MM.1S (cell line): ENCODE measurements at regions not wholly inside any gene's neighbourhood (a gene's known extent, or its start where the extent isn't known, plus 50 kb on each side); places are given as distances from the start of the nearest gene placed in this dataset.

Source experiments
- DNase-seq: peaks from one replicate; pipeline ENCODE4 v3.0.0-alpha.2; 2015
- H2AFZ ChIP-seq: fragments of 300-600 bp; sonication (generic); 2 replicates; pipeline ENCODE4 v1.6.0; 2016; ENCODE audit warnings: antibody characterized with exemption, low read length
- H3F3A ChIP-seq: fragments of 300-600 bp; sonication (generic); 2 replicates; pipeline ENCODE4 v1.6.1; 2016; ENCODE audit warnings: mild to moderate bottlenecking, antibody characterized with exemption, low read length, moderate library complexity, mixed read lengths; ENCODE audit not compliant: insufficient read depth
- H3K27ac ChIP-seq: fragments of 300-600 bp; sonication (generic); 2 replicates; pipeline ENCODE4 v1.5.1; 2016; ENCODE audit warnings: mild to moderate bottlenecking, low read length
- H3K27me3 ChIP-seq: fragments of 300-600 bp; sonication (generic); replicated peaks from 2 replicates; pipeline ENCODE4 v1.6.0; 2016; ENCODE audit warnings: low read length; ENCODE audit not compliant: insufficient read depth
- H3K36me3 ChIP-seq: fragments of 300-600 bp; sonication (generic); replicated peaks from 2 replicates; pipeline ENCODE4 v1.6.1; 2016; ENCODE audit warnings: mild to moderate bottlenecking, low read length, mixed read lengths; ENCODE audit not compliant: insufficient read depth
- H3K4me1 ChIP-seq: fragments of 300-600 bp; sonication (generic); 2 replicates; pipeline ENCODE4 v1.6.1; 2016; ENCODE audit warnings: low read length, mixed read lengths
- H3K4me2 ChIP-seq: fragments of 300-600 bp; sonication (generic); 2 replicates; pipeline ENCODE4 v1.6.0; 2016; ENCODE audit warnings: low read depth, low read length
- H3K4me3 ChIP-seq: fragments of 300-600 bp; sonication (generic); 2 replicates; pipeline ENCODE4 v1.5.1; 2016; ENCODE audit warnings: low read length, mixed read lengths
- H3K79me2 ChIP-seq: fragments of 300-600 bp; sonication (generic); 2 replicates; pipeline ENCODE4 v1.6.1; 2016; ENCODE audit warnings: mixed run types, low read length, mixed read lengths
- H3K9ac ChIP-seq: fragments of 300-600 bp; sonication (generic); 2 replicates; pipeline ENCODE4 v1.6.1; 2016; ENCODE audit warnings: low read length, mixed read lengths
- H3K9me2 ChIP-seq: fragments of 300-600 bp; sonication (generic); replicated peaks from 2 replicates; pipeline ENCODE4 v1.6.1; 2016; ENCODE audit warnings: mild to moderate bottlenecking, low read length, mixed read lengths; ENCODE audit not compliant: insufficient read depth
- H3K9me3 ChIP-seq: fragments of 300-600 bp; sonication (generic); replicated peaks from 2 replicates; pipeline ENCODE4 v1.6.1; 2016; ENCODE audit warnings: mild to moderate bottlenecking, low read length, mixed read lengths; ENCODE audit not compliant: insufficient read depth
- H4K20me1 ChIP-seq: fragments of 300-600 bp; sonication (generic); 2 replicates; pipeline ENCODE4 v1.6.1; 2016; ENCODE audit warnings: mild to moderate bottlenecking, low read length, moderate library complexity, mixed read lengths; ENCODE audit not compliant: insufficient read depth
- EZH2 ChIP-seq: fragments of 300-600 bp; sonication (generic); optimal IDR thresholded peaks from 2 replicates; pipeline ENCODE3; 2017; ENCODE audit warnings: low read depth, mild to moderate bottlenecking, antibody characterized with exemption, low read length, mixed read lengths
- EZH2phosphoT487 ChIP-seq: fragments of 300-600 bp; sonication (generic); IDR thresholded peaks from 2 replicates; pipeline ENCODE4 v1.6.1; 2018; ENCODE audit warnings: antibody characterized with exemption, low read length
- TF ChIP-seq, protein P1 (sequence below): fragments of 300-600 bp; sonication (generic); IDR thresholded peaks from 2 replicates; pipeline ENCODE4 v1.5.1; 2016; ENCODE audit warnings: antibody characterized with exemption, low read length, mixed read lengths

GRCh38 chr20:39108746-39109145 lies 146.6 kb downstream of the DHX35 start:
- H3F3A ChIP-seq: no peaks in the 10 kb centered on the region
- no peaks in the 10 kb centered on the region for H3K36me3 ChIP-seq
- H3K9me2 ChIP-seq: no peaks in the 10 kb centered on the region
- no peak for TF ChIP-seq EZH2phosphoT487
- TF ChIP-seq EZH2: no peak
- TF ChIP-seq, protein P1, sequence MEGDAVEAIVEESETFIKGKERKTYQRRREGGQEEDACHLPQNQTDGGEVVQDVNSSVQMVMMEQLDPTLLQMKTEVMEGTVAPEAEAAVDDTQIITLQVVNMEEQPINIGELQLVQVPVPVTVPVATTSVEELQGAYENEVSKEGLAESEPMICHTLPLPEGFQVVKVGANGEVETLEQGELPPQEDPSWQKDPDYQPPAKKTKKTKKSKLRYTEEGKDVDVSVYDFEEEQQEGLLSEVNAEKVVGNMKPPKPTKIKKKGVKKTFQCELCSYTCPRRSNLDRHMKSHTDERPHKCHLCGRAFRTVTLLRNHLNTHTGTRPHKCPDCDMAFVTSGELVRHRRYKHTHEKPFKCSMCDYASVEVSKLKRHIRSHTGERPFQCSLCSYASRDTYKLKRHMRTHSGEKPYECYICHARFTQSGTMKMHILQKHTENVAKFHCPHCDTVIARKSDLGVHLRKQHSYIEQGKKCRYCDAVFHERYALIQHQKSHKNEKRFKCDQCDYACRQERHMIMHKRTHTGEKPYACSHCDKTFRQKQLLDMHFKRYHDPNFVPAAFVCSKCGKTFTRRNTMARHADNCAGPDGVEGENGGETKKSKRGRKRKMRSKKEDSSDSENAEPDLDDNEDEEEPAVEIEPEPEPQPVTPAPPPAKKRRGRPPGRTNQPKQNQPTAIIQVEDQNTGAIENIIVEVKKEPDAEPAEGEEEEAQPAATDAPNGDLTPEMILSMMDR: no peak
- no peaks in the 10 kb centered on the region for H4K20me1 ChIP-seq
- H3K4me1 ChIP-seq: no peaks in the 10 kb centered on the region
- H3K4me3 ChIP-seq: no peak overlapping the region
- no peaks in the 10 kb centered on the region for H3K27me3 ChIP-seq
- H3K9ac ChIP-seq: no peak overlapping the region
- no peak overlapping the region for H3K27ac ChIP-seq
- H3K4me2 ChIP-seq: no peak overlapping the region
- no peak for DNase-seq
- H2AFZ ChIP-seq: no peak overlapping the region
- no peaks in the 10 kb centered on the region for H3K9me3 ChIP-seq
- H3K79me2 ChIP-seq: no peaks in the 10 kb centered on the region

- no peak overlapping the region for H3K4me3 ChIP-seq
- H3K9me2 ChIP-seq: no peaks in the 10 kb centered on the region
- H3K27me3 ChIP-seq: no peaks in the 10 kb centered on the region
- no peak for DNase-seq
- no peaks in the 10 kb centered on the region for H3K36me3 ChIP-seq
- H2AFZ ChIP-seq: no peak overlapping the region
- no peaks in the 10 kb centered on the region for H3K79me2 ChIP-seq
- no peak overlapping the region for H3K4me2 ChIP-seq
- TF ChIP-seq EZH2phosphoT487: no peak
- TF ChIP-seq, protein P1: no peak
- no peak for TF ChIP-seq EZH2
- no peaks in the 10 kb centered on the region for H3F3A ChIP-seq
- H3K4me1 ChIP-seq: no peaks in the 10 kb centered on the region
- H4K20me1 ChIP-seq: no peaks in the 10 kb centered on the region
- no peak overlapping the region for H3K27ac ChIP-seq
- H3K9me3 ChIP-seq: no peaks in the 10 kb centered on the region
- no peak overlapping the region for H3K9ac ChIP-seq
Observed at GRCh38 chr20:39107741-39108140, 145.6 kb downstream of the DHX35 start.

DNA sequence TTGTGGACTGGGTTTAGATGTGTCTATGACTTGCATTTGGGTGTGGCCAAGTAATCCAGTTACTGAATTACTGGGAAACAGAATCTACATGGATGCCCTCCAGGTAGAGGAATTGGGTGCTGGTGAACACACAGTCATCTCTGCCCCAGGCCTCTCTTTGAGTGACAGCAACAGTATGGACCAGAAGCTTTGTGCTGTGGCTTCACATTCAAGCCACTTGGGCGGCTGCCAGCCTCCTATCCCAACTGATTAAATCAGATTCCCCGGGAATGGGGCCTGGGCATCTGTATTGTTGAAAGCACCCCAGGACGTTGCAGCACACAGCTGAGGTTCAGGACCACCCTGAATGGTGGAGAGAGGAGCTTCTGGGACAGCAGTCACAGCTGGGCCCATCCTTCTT lies 144.6 kb downstream of the DHX35 start:
- Histone ChIP-seq H3K9ac (no peak overlapping the region), H3K4me1 (no peaks in the 10 kb centered on the region), H3K4me3 (no peak overlapping the region), H3K4me2 (no peak overlapping the region), H3K79me2 (no peaks in the 10 kb centered on the region), H3F3A (no peaks in the 10 kb centered on the region), H3K36me3 (no peaks in the 10 kb centered on the region), H3K27ac (no peak overlapping the region), H3K27me3 (no peaks in the 10 kb centered on the region), H4K20me1 (no peaks in the 10 kb centered on the region), H3K9me3 (no peaks in the 10 kb centered on the region), H2AFZ (no peak overlapping the region), H3K9me2 (no peaks in the 10 kb centered on the region)
- TF ChIP-seq EZH2phosphoT487 (no peak), EZH2 (no peak)
- TF ChIP-seq, protein P1: no peak
- no peak for DNase-seq
